Suprapubic skin (tissue), 4 donors: ENCODE measurements at regions not wholly inside any gene's neighbourhood (a gene's known extent, or its start where the extent isn't known, plus 50 kb on each side); places are given as distances from the start of the nearest gene placed in this dataset.

Experiments used
- DNase-seq, 2 donors: peaks; one replicate each; pipeline ENCODE4 v3.0.0-alpha.2; 2019; ENCODE audit warnings: low spot score in 2 of 2
- H3K27ac ChIP-seq: fragments of 200-600 bp; sonication (generic); one replicate; pipeline ENCODE4 v1.5.1; 2019
- H3K27me3 ChIP-seq: fragments of 200-600 bp; sonication (generic); one replicate; pipeline ENCODE4 v1.5.1; 2019
- H3K36me3 ChIP-seq: fragments of 200-600 bp; sonication (generic); one replicate; pipeline ENCODE4 v1.5.1; 2019
- H3K4me1 ChIP-seq: fragments of 200-600 bp; sonication (generic); one replicate; pipeline ENCODE4 v1.5.1; 2019
- H3K4me3 ChIP-seq: fragments of 200-600 bp; sonication (generic); one replicate; pipeline ENCODE4 v1.5.1; 2019; ENCODE audit warnings: mild to moderate bottlenecking
- H3K9me3 ChIP-seq: fragments of 200-600 bp; sonication (generic); one replicate; pipeline ENCODE4 v1.5.1; 2019
- EP300 ChIP-seq: sonication (generic); formaldehyde crosslinking; IDR thresholded peaks from one replicate; pipeline ENCODE4 v1.6.1; 2017; ENCODE audit warnings: antibody characterized with exemption
- POLR2A ChIP-seq, 2 donors: fragments of 450-650 bp; IDR thresholded peaks; one replicate each; pipeline ENCODE4 v1.6.1; 2017; ENCODE audit warnings: antibody characterized with exemption in 2 of 2, mild to moderate bottlenecking in 2 of 2, moderate library complexity in 2 of 2
- POLR2AphosphoS5 ChIP-seq, 3 donors: sonication (generic); formaldehyde crosslinking; IDR thresholded peaks; one replicate each; pipeline ENCODE4 v1.6.1; 2017; ENCODE audit warnings: antibody characterized with exemption in 3 of 3
- WGBS: methylation state at CpG from one replicate; pipeline ENCODE4 v1.1.5; 2018; 5-methylcytosine and 5-hydroxymethylcytosine counted together
- TF ChIP-seq, protein P1 (sequence below), 2 donors: fragments of 200-600 bp in 1 of 2; fragments of 450-650 bp in 1 of 2; sonication (generic) in 1 of 2; IDR thresholded peaks; one replicate each; pipeline ENCODE4 v1.5.1; 2016 to 2019; ENCODE audit warnings: antibody characterized with exemption in 2 of 2, mild to moderate bottlenecking in 1 of 2, moderate library complexity in 1 of 2

DNA sequence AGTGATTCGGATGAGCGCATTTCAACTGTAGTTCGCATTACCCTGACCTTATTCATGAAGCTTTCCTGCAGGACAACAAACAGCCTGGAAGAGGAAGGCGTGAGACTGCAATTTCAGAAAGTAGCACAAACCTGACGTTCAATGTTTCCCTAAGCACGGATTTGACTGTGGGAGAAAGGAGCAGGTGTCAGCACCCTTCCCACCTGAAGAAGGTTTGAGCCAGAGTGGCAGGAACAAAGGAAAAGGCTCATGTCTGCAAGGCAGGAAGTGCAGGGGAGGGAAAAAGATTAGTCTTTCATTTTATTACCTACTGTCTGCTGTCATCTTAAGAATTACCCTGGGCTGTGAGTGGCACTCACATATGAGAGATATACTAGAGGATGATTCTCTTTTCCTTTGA is 114.0 kb downstream of the MED10 start:
- no peak for DNase-seq
- Histone ChIP-seq H3K9me3 (no peaks in the 10 kb centered on the region), H3K4me3 (no peak overlapping the region), H3K27ac (no peak overlapping the region), H3K27me3 (no peaks in the 10 kb centered on the region), H3K36me3 (no peaks in the 10 kb centered on the region), H3K4me1 (no peaks in the 10 kb centered on the region)
- 89% methylated on average over 6 of the region's 6 CpGs for WGBS
- TF ChIP-seq POLR2AphosphoS5 (IDR thresholded peaks at IDR 0.05) (no peak), POLR2A (IDR thresholded peaks at IDR 0.05) (no peak), EP300 (no peak)
- TF ChIP-seq, protein P1, sequence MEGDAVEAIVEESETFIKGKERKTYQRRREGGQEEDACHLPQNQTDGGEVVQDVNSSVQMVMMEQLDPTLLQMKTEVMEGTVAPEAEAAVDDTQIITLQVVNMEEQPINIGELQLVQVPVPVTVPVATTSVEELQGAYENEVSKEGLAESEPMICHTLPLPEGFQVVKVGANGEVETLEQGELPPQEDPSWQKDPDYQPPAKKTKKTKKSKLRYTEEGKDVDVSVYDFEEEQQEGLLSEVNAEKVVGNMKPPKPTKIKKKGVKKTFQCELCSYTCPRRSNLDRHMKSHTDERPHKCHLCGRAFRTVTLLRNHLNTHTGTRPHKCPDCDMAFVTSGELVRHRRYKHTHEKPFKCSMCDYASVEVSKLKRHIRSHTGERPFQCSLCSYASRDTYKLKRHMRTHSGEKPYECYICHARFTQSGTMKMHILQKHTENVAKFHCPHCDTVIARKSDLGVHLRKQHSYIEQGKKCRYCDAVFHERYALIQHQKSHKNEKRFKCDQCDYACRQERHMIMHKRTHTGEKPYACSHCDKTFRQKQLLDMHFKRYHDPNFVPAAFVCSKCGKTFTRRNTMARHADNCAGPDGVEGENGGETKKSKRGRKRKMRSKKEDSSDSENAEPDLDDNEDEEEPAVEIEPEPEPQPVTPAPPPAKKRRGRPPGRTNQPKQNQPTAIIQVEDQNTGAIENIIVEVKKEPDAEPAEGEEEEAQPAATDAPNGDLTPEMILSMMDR (IDR thresholded peaks at IDR 0.05) = no peak

DNA sequence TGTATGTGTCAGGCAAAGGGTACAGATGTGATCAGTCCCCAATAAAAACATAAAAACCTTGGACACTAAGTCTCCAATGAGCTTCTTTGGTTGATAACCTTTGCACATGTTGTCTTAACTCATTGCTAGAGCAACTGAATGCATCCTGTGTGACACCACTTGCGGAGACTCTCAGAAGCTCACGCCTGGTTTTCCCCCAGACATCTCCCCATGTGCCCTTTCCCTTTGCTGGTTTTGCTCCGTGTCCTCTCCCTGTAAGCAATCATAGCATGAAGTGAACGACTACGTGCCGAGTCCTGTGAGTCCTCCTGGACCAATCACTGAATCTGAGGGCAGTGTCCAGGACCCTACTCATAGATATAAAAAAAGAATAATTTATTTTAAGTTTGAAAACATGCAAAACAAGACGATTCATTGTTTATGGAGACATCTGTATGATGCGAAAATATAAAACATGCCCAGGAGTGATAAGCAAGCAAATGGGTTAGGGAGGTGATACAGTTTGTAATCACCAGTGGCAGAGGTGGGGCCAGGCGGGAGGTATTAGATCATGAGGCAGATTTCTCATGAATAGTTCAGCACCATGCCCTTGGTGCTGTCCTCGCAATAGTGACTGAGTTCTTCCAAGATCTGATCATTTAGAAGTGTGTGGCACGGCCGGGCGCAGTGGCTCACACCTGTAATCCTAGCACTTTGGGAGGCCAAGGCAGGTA is 115.5 kb downstream of the MED10 start:
- Histone ChIP-seq H3K27ac (no peak overlapping the region), H3K36me3 (no peaks in the 10 kb centered on the region), H3K9me3 (no peaks in the 10 kb centered on the region), H3K27me3 (no peaks in the 10 kb centered on the region), H3K4me1 (no peaks in the 10 kb centered on the region), H3K4me3 (no peak overlapping the region)
- DNase-seq = no peak
- WGBS = 84% methylated on average over 13 of the region's 13 CpGs
- TF ChIP-seq EP300 = no peak
- TF ChIP-seq POLR2A (IDR thresholded peaks at IDR 0.05) = no peak
- TF ChIP-seq, protein P1 (IDR thresholded peaks at IDR 0.05) = no peak
- TF ChIP-seq POLR2AphosphoS5 (IDR thresholded peaks at IDR 0.05) = no peak

DNA sequence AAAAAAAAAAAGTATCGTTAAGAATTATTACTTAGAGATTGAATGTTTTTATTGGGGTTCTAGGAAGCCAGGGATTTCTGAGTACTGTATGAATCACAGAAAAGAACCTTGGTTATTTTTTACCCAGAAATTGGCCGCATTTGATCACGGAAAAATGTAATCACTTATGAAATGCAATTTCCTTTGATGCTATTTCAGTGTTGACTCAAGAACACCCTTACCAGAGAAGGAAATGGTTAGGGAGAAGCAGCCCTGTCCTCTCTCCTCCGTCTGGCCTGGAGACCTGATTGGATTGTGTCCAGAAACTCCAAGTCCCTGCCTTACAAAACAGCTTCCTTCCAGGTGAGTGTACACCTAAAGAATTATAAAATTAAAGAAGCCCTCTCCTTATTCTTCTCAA is 116.7 kb downstream of the MED10 start:
- Histone ChIP-seq H3K27ac (no peak overlapping the region), H3K4me1 (no peaks in the 10 kb centered on the region), H3K9me3 (no peaks in the 10 kb centered on the region), H3K27me3 (no peaks in the 10 kb centered on the region), H3K4me3 (no peak overlapping the region), H3K36me3 (no peaks in the 10 kb centered on the region)
- no peak for DNase-seq
- TF ChIP-seq EP300 = no peak
- TF ChIP-seq, protein P1 (IDR thresholded peaks at IDR 0.05) = no peak
- TF ChIP-seq POLR2A (IDR thresholded peaks at IDR 0.05) = no peak
- no peak for TF ChIP-seq POLR2AphosphoS5 (IDR thresholded peaks at IDR 0.05)
- 23% methylated on average over 4 of the region's 4 CpGs for WGBS

GRCh38 chr5:6261256-6261655 is 117.1 kb downstream of the MED10 start:
- no peak for DNase-seq
- H3K36me3 ChIP-seq = no peaks in the 10 kb centered on the region
- H3K9me3 ChIP-seq = no peaks in the 10 kb centered on the region
- no peak overlapping the region for H3K27ac ChIP-seq
- TF ChIP-seq POLR2A (IDR thresholded peaks at IDR 0.05) (no peak), POLR2AphosphoS5 (IDR thresholded peaks at IDR 0.05) (no peak), EP300 (no peak)
- TF ChIP-seq, protein P1 (IDR thresholded peaks at IDR 0.05) = no peak
- WGBS = 29% methylated on average over 3 of the region's 3 CpGs
- no peaks in the 10 kb centered on the region for H3K4me1 ChIP-seq
- no peak overlapping the region for H3K4me3 ChIP-seq
- H3K27me3 ChIP-seq = no peaks in the 10 kb centered on the region

GRCh38 chr5:6260846-6261245 is 117.5 kb downstream of the MED10 start:
- Histone ChIP-seq H3K27me3 (no peaks in the 10 kb centered on the region), H3K4me1 (no peaks in the 10 kb centered on the region), H3K36me3 (no peaks in the 10 kb centered on the region), H3K9me3 (no peaks in the 10 kb centered on the region), H3K27ac (no peak overlapping the region), H3K4me3 (no peak overlapping the region)
- WGBS = 40% methylated on average over 3 of the region's 3 CpGs
- no peak for TF ChIP-seq EP300
- no peak for TF ChIP-seq POLR2AphosphoS5 (IDR thresholded peaks at IDR 0.05)
- no peak for TF ChIP-seq POLR2A (IDR thresholded peaks at IDR 0.05)
- TF ChIP-seq, protein P1 (IDR thresholded peaks at IDR 0.05) = no peak
- DNase-seq = no peak
